ENCODE measurements at regions not wholly inside any gene's neighbourhood (a gene's known extent, or its start where the extent isn't known, plus 50 kb on each side); places are given as distances from the start of the nearest gene placed in this dataset.

DNA sequence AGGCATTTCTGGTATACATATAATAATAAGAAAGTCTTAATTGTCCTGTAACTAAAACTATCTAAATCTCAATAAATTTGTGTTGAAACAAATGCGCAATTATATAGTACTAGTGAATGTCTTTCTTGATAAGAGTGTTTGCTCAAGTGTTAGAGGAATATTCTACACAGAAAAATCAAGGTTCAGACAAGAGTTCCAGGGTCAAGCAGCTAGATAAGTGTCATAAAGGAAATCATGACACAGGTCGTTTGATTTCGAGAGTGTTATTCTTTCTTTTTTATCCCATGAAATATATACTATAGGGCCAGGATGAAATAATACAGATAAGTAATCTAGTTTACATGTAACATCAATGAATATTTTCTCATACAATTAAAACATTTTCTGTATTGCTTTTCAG lies 366.1 kb downstream of the UTRN start:
- Histone ChIP-seq H3K36me3 (ENCODE audit: insufficient read depth, low read length) (no peaks in the 10 kb centered on the region), H3K4me3 (ENCODE audit: low read depth in 1 of 2, low read length in 2 of 2) (no peak overlapping the region), H3K4me1 (ENCODE audit: insufficient read depth, low read length) (no peaks in the 10 kb centered on the region), H3K9me3 (ENCODE audit: low read length) (no peaks in the 10 kb centered on the region), H3K9ac (ENCODE audit: low read length) (no peak overlapping the region), H3K27me3 (ENCODE audit: control insufficient read depth in 1 of 2, insufficient read depth in 2 of 2, low read length in 2 of 2) (no peaks in the 10 kb centered on the region), H3K27ac (ENCODE audit: low read depth, low read length) (no peak overlapping the region)

DNA sequence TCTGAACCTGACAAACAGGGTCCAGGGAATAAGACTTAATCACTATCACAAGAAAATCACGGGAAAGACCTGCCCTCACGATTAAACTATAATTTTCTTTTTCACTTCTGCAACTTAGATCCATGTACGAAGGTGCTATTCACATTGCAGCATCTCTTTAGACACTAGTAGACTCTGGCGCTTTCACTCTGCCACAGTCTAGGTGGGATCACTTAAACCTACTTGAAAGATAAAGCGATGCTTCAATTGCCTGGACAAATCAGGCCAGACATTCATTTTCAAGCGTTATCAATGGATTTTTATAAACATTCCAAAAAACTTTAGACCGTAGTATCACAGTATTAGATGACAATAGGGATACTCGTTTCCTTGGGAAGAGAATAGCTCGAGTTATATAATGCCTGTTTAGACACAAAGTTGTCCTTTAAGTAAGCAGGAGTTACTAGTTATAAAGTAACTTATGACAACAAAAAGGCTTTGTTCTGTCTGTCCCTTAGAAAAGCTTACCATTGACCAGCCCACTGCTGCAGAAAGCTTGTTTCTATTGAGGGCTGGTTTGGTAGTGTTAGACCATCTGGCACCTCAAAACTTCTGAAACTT lies 367.3 kb downstream of the UTRN start:
- Histone ChIP-seq H3K9ac (ENCODE audit: low read length) (no peak overlapping the region), H3K36me3 (ENCODE audit: insufficient read depth, low read length) (no peaks in the 10 kb centered on the region), H3K27ac (ENCODE audit: low read depth, low read length) (no peak overlapping the region), H3K4me1 (ENCODE audit: insufficient read depth, low read length) (no peaks in the 10 kb centered on the region), H3K27me3 (ENCODE audit: control insufficient read depth in 1 of 2, insufficient read depth in 2 of 2, low read length in 2 of 2) (no peaks in the 10 kb centered on the region), H3K4me3 (ENCODE audit: low read depth in 1 of 2, low read length in 2 of 2) (no peak overlapping the region), H3K9me3 (ENCODE audit: low read length) (no peaks in the 10 kb centered on the region)

DNA sequence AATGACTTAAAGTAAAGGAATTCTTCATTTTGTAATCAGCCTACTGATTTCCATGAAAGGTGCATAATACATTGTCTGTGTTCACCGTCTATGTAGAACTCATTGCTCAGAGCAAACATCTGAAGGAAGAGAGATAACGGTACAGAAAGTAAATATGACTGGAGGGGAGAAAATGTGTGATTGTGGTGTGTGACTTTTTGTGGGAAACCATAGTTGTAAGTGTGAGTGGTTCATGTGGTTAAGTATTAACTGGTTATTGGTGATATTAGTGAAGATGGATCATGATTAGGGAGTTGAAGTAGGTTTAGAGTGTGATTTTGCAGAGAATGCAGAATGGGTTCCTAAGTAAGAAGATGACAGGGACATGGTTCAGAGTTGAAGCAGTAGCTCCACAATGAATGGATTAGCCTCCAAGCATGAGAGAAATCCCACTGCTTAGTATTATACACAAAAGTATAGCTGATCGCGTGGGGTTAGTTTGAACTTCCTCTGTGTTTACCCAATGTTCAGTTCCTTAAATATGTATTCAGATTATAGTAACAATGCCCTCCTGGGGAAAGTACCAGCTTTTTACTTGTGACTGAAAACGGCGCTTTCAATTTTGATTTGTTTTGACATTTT lies 368.9 kb downstream of the UTRN start:
- no peaks in the 10 kb centered on the region for H3K36me3 ChIP-seq (ENCODE audit: insufficient read depth, low read length)
- H3K27me3 ChIP-seq (ENCODE audit: control insufficient read depth in 1 of 2, insufficient read depth in 2 of 2, low read length in 2 of 2) = no peaks in the 10 kb centered on the region
- no peak overlapping the region for H3K27ac ChIP-seq (ENCODE audit: low read depth, low read length)
- H3K9ac ChIP-seq (ENCODE audit: low read length) = no peak overlapping the region
- no peak overlapping the region for H3K4me3 ChIP-seq (ENCODE audit: low read depth in 1 of 2, low read length in 2 of 2)
- no peaks in the 10 kb centered on the region for H3K9me3 ChIP-seq (ENCODE audit: low read length)
- no peaks in the 10 kb centered on the region for H3K4me1 ChIP-seq (ENCODE audit: insufficient read depth, low read length)

DNA sequence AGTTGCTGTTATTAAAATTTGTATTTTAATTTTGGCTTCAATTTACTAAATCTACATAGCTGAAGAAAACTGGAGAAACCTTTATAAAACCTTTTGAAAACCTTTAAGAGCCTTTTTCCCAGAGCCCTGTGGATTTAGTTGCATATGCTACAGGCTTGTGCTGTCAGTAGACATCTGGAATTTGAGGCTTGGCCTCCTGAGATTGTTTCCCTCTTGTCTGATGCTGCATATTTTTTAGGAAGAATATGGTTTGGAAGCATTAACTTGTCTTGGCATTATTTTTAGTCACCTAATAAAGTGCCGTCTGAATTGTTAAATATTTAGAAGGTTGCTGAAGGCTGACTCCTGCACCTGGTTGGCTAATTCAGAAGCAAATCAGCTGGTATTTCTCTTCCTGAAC lies 369.4 kb downstream of the UTRN start:
- Histone ChIP-seq H3K9ac (ENCODE audit: low read length) (no peak overlapping the region), H3K9me3 (ENCODE audit: low read length) (no peaks in the 10 kb centered on the region), H3K27me3 (ENCODE audit: control insufficient read depth in 1 of 2, insufficient read depth in 2 of 2, low read length in 2 of 2) (no peaks in the 10 kb centered on the region), H3K36me3 (ENCODE audit: insufficient read depth, low read length) (no peaks in the 10 kb centered on the region), H3K27ac (ENCODE audit: low read depth, low read length) (no peak overlapping the region), H3K4me1 (ENCODE audit: insufficient read depth, low read length) (no peaks in the 10 kb centered on the region), H3K4me3 (ENCODE audit: low read depth in 1 of 2, low read length in 2 of 2) (no peak overlapping the region)

DNA sequence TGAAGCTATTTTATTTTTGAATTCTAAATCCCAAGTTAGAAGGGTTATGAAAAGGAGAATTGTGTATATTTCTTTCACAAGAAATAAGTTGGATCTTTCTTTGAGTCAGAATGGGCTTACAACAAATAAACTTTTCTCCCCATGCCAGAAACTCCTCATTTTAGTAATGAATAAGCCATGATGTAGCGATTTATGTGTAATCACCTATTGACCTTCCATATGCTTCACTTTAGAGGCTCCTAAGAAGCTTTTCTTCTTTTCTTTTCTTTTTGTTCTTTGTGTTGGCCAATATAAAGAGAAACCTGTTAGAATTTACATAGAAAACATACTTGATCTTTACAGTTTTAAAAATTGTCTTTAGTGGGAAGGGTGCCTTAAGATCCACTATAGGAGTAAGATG lies 370.2 kb downstream of the UTRN start:
- Histone ChIP-seq H3K27ac (ENCODE audit: low read depth, low read length) (no peak overlapping the region), H3K27me3 (ENCODE audit: control insufficient read depth in 1 of 2, insufficient read depth in 2 of 2, low read length in 2 of 2) (no peaks in the 10 kb centered on the region), H3K4me3 (ENCODE audit: low read depth in 1 of 2, low read length in 2 of 2) (no peak overlapping the region), H3K36me3 (ENCODE audit: insufficient read depth, low read length) (no peaks in the 10 kb centered on the region), H3K9me3 (ENCODE audit: low read length) (no peaks in the 10 kb centered on the region), H3K9ac (ENCODE audit: low read length) (no peak overlapping the region), H3K4me1 (ENCODE audit: insufficient read depth, low read length) (no peaks in the 10 kb centered on the region)

DNA sequence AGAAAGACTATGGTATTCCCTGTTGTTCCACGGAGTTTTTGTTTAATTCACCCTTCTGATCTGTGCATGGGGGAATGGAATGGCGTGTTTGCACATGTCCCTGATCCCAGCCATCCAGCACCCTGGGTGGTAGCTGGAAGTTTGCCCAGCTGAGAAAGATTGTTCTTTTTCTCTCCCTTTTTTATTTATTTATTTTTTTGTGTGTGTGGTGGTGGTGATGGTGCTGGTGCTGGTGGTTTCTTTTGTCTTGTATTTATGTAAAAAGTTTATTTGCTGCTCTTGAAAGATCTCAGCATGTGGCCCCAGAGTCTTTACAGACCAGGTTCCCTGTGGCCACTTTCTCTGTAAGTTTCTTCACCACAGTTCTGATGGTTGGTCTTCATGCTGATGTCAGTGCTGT lies 372.6 kb downstream of the UTRN start:
- Histone ChIP-seq H3K9me3 (ENCODE audit: low read length) (no peaks in the 10 kb centered on the region), H3K27me3 (ENCODE audit: control insufficient read depth in 1 of 2, insufficient read depth in 2 of 2, low read length in 2 of 2) (no peaks in the 10 kb centered on the region), H3K4me1 (ENCODE audit: insufficient read depth, low read length) (no peaks in the 10 kb centered on the region), H3K9ac (ENCODE audit: low read length) (no peak overlapping the region), H3K27ac (ENCODE audit: low read depth, low read length) (no peak overlapping the region), H3K36me3 (ENCODE audit: insufficient read depth, low read length) (no peaks in the 10 kb centered on the region), H3K4me3 (ENCODE audit: low read depth in 1 of 2, low read length in 2 of 2) (no peak overlapping the region)

DNA sequence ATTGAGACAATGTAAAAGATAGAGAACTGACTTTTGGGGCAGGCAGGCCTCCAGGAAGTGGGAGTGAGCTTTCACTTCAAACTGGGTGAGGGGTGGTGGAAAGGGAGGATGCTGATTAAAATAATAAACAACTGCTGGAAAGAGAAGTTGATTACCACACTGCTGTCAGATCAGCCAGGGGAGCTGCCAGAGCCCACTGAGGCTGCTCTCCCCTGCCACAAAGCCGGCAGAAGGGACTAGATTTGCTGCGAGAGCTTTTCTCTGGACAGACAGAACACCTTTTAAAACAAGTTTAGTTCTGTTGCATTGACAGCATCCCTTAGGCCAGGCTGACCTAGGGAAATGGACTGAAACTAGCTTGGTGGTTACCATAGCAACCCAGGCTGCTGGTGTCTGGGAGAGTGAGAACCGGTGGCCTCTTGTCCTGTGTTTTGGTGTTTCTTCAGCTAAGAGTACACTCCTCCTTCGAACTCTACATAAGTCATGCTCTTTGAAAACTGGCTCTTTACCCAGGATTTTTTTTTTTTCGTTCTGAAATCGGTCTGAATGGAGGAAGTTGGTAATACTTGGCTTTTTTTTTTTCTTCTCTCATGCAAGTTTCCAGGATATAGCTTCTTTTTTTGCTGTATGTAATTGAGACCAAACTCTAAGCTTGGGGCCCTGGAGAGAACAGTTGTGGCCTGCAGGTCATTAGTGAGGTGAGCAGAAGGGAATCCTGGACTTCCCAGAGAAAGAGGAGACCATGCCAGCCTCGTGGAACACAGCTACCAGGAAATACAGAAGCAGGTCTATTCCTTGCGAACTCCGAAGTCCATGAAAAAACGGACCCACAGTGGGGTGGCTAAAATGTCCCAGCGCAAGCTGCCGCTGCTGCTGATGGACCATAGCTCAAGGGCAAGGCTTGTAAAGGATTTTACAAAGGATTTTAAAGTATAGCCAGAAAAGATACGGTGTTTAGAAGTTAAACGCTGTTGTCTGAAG lies 374.4 kb downstream of the UTRN start:
- Histone ChIP-seq H3K4me3 (ENCODE audit: low read depth in 1 of 2, low read length in 2 of 2) (no peak overlapping the region), H3K9me3 (ENCODE audit: low read length) (no peaks in the 10 kb centered on the region), H3K4me1 (ENCODE audit: insufficient read depth, low read length) (no peaks in the 10 kb centered on the region), H3K27me3 (ENCODE audit: control insufficient read depth in 1 of 2, insufficient read depth in 2 of 2, low read length in 2 of 2) (no peaks in the 10 kb centered on the region), H3K9ac (ENCODE audit: low read length) (no peak overlapping the region), H3K36me3 (ENCODE audit: insufficient read depth, low read length) (no peaks in the 10 kb centered on the region), H3K27ac (ENCODE audit: low read depth, low read length) (no peak overlapping the region)

DNA sequence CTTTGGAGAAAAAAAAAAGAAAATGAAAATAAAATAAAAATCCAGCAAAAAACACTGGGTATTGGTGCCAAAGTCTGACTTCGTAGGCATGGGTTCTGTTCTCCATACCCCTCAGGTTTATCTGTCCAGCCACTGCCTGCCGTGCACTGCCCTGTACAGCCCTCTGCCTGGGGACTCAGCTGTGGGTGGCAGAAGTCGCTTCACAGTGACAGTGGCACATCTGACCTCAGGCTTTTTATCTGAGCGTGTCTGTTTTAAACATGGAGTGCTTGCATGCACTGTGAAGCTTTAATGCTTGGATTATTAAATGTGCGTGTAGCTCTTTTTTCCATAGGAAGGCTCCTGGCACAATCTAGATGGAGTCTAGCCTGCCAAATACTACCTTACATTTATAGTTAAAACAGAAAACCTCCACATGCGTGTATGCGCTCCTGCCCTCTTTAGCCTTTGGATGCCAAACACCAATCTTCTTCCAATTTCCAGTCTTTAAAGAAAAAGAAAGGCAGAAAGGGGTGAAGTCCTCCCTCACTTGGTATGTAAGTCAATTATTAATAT lies 375.5 kb downstream of the UTRN start:
- Histone ChIP-seq H3K9me3 (ENCODE audit: low read length) (no peaks in the 10 kb centered on the region), H3K36me3 (ENCODE audit: insufficient read depth, low read length) (no peaks in the 10 kb centered on the region), H3K4me3 (ENCODE audit: low read depth in 1 of 2, low read length in 2 of 2) (no peak overlapping the region), H3K9ac (ENCODE audit: low read length) (no peak overlapping the region), H3K4me1 (ENCODE audit: insufficient read depth, low read length) (no peaks in the 10 kb centered on the region), H3K27me3 (ENCODE audit: control insufficient read depth in 1 of 2, insufficient read depth in 2 of 2, low read length in 2 of 2) (no peaks in the 10 kb centered on the region), H3K27ac (ENCODE audit: low read depth, low read length) (no peak overlapping the region)

DNA sequence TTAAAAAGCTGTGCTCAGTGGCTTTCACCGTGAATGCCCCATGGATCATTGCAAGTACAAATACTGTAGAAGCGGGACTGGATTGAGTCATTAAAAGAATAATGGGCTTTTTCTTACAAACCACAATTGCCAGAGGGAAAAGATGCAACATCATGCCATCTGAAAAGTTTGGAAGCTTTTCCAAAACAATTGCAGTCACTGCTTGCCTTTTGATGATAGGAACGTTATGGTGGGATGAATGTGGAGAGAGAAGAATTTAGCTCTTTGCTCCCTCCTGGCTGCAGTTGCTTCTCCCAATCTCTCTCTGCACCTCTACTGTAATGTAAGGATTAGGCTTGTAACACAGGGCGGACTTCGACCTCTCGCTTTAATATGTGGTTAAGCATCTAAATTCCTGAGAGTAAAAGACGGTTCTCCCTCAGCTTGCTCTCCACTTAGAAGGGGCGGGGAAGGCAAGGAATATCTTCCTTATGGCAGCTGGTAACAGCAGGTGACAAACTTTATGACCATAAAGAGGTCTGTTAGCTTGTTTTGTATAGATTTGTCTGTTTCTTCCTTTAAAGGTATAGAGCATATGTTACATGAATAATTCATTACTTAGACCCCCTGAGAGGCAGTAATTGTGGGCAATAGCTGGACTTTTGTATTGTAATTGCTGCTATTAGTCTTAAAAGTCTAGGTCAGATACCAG lies 376.1 kb downstream of the UTRN start:
- H3K27me3 ChIP-seq (ENCODE audit: control insufficient read depth in 1 of 2, insufficient read depth in 2 of 2, low read length in 2 of 2) = no peaks in the 10 kb centered on the region
- H3K9me3 ChIP-seq (ENCODE audit: low read length) = no peaks in the 10 kb centered on the region
- no peak overlapping the region for H3K4me3 ChIP-seq (ENCODE audit: low read depth in 1 of 2, low read length in 2 of 2)
- H3K27ac ChIP-seq (ENCODE audit: low read depth, low read length) = no peak overlapping the region
- no peaks in the 10 kb centered on the region for H3K4me1 ChIP-seq (ENCODE audit: insufficient read depth, low read length)
- H3K36me3 ChIP-seq (ENCODE audit: insufficient read depth, low read length) = no peaks in the 10 kb centered on the region
- H3K9ac ChIP-seq (ENCODE audit: low read length) = no peak overlapping the region

GRCh38 chr6:144662812-144663365 lies 377.8 kb downstream of the UTRN start:
- Histone ChIP-seq H3K4me3 (ENCODE audit: low read depth in 1 of 2, low read length in 2 of 2) (no peak overlapping the region), H3K9me3 (ENCODE audit: low read length) (no peaks in the 10 kb centered on the region), H3K9ac (ENCODE audit: low read length) (no peak overlapping the region), H3K27me3 (ENCODE audit: control insufficient read depth in 1 of 2, insufficient read depth in 2 of 2, low read length in 2 of 2) (no peaks in the 10 kb centered on the region), H3K36me3 (ENCODE audit: insufficient read depth, low read length) (no peaks in the 10 kb centered on the region), H3K4me1 (ENCODE audit: insufficient read depth, low read length) (no peaks in the 10 kb centered on the region), H3K27ac (ENCODE audit: low read depth, low read length) (no peak overlapping the region)

GRCh38 chr6:144664281-144664680 lies 379.1 kb downstream of the UTRN start:
- H3K27me3 ChIP-seq (ENCODE audit: control insufficient read depth in 1 of 2, insufficient read depth in 2 of 2, low read length in 2 of 2) = no peaks in the 10 kb centered on the region
- no peak overlapping the region for H3K27ac ChIP-seq (ENCODE audit: low read depth, low read length)
- no peak overlapping the region for H3K4me3 ChIP-seq (ENCODE audit: low read depth in 1 of 2, low read length in 2 of 2)
- H3K9ac ChIP-seq (ENCODE audit: low read length) = no peak overlapping the region
- no peaks in the 10 kb centered on the region for H3K4me1 ChIP-seq (ENCODE audit: insufficient read depth, low read length)
- no peaks in the 10 kb centered on the region for H3K36me3 ChIP-seq (ENCODE audit: insufficient read depth, low read length)
- H3K9me3 ChIP-seq (ENCODE audit: low read length) = no peaks in the 10 kb centered on the region
